NCI-H146 (cell line): ENCODE measurements at regions not wholly inside any gene's neighbourhood (a gene's known extent, or its start where the extent isn't known, plus 50 kb on each side); places are given as distances from the start of the nearest gene placed in this dataset.

Source experiments
- DNase-seq: peaks from one replicate; lab custom pipeline; 2025; lab: John Stamatoyannopoulos, UW

DNA sequence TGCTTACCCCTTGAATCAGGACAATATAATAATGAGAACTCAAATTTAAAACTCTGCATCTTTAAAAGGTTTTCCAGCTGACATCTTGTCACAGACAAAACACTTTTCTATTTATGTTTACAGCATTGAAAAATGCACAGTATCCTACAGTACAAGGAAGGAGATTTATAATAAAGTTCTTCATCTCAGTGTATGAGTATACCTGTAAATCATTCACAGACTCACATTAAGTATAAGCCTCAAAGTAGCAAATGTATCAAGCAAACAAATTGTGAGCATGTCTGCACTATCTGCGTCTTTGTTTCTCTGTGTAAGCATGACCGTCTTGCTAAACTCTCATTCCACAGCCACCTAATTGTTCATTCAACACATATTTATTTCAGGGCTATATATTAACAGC, 52.8 kb downstream of the PPP1R2C start:
- DNase-seq: no peak

GRCh38 chrX:42720209-42720608, 57.8 kb downstream of the PPP1R2C start:
- no peak for DNase-seq

GRCh38 chrX:42715701-42716262, 62.2 kb downstream of the PPP1R2C start:
- no peak for DNase-seq

DNA sequence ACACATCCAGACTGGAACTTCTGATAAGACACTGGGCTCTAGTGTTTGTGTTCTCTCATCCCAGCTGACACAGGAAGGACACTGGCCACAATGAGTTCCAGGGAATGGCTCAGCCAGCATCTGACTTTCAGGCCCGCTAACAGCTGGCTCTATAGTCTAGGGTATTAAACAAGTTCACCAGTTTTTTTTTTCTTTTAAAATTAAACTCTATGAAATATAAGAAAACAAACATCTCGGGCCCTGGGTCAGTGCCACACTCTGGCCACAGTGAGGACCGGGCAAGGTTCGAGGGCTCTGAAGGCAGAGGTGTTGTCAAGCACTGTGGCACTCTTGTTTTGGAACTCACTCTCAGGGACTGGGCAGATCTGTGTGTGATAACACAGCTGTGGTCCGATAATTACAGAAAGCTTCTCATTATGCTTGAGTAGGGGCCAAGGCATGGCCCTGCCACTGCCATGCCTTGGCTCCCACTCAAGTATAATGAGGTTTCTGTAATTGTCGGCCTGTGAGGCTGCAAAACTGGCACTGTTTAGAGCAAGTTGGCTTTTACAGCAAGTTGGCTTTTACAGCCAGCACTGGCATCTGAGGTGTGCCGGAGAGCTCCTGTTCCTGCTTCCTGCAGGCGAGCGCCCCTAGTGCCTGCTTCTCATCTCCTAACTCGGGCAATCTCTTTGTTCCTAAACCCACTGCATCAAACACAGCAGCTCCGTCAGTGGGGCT, 62.8 kb downstream of the PPP1R2C start:
- DNase-seq: peak; percentile 19

- DNase-seq: no peak
Observed at GRCh38 chrX:42710452-42710851, 67.5 kb downstream of the PPP1R2C start.

DNA sequence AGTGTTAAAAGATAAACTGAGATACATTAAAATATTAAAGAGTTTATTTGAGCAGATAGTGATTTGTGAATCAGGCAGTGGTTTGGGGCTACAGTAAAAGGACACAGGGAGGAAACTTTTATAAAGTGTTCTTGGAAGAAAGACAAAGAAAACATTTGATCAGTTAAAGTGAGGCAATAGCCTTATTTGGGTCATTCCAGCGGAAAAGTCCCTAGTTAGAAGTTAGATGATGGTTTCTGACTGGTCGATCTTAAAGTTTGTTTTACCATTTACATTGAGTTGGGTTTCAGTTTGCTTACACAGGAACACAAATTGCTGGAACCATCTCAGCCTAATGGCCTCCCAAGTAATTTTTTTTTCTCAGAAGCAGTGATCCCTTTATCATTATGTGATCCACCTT, 69.7 kb downstream of the PPP1R2C start:
- no peak for DNase-seq

- DNase-seq: no peak
Observed at GRCh38 chrX:42707742-42708141, 70.2 kb downstream of the PPP1R2C start.

DNA sequence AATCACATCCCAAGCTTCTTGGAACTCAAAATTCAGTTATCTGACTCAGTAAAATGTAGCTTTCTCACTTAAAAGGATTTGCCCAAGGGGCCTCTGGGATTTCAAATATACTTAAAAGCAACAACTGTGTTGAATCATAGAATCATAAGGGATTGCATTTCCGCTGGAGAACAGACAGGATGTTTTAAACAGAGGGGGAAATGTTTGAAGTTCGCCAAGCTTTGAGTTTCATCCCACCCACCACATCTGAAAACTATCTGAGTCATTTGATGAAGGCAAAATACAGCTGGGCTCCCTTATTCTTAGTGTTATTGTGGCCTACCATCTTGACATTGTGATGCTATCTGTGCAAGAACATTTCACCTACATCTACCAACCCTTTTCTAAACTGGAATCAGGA, 73.5 kb downstream of the PPP1R2C start:
- no peak for DNase-seq

DNA sequence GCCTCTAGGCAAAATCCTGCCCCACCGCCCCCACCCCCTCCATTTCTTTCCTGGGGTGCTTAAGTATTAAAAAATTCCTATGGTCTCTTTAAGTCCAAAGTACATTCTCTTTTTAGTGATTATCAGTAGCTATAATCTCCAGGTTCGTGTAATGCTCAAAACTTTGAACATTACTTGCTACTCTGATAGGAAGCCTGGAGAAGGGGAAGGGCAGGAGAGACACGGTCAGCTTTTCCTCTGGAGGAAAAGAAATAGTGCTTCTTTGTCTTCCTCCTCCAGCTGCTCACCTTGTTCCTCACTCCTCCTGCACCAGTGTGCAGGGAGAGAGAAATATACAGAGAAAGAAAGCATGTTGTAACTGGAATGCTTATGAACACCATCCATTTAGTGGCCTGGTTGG, 80.4 kb downstream of the PPP1R2C start:
- DNase-seq: no peak

DNA sequence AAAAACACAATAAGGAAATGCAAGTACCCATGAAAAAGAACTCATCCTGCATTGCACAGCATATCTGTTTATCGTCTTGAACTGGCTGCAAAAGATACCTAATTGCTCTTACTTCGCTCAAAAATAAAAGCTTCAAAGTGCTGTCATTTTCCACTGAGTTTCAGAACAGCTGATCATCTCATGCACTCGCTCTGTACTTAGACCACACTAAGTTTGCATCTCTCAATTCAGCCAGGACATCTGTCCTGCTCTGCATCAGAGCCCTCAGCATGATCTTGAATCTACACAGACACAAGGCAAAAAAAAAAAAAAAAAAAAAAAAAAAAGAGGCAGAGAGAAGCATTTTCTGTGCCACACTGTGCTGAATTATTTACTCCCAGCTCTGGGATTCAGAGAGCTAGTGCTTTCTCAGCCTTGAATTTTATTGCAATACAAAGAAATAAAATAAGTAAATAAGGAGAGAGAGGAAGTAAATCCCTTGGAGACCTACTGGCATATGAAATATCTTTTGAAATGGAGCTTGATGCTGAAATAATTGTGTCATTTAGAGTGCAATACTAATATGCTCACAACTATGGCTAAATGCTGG, 81.3 kb downstream of the PPP1R2C start:
- no peak for DNase-seq

DNA sequence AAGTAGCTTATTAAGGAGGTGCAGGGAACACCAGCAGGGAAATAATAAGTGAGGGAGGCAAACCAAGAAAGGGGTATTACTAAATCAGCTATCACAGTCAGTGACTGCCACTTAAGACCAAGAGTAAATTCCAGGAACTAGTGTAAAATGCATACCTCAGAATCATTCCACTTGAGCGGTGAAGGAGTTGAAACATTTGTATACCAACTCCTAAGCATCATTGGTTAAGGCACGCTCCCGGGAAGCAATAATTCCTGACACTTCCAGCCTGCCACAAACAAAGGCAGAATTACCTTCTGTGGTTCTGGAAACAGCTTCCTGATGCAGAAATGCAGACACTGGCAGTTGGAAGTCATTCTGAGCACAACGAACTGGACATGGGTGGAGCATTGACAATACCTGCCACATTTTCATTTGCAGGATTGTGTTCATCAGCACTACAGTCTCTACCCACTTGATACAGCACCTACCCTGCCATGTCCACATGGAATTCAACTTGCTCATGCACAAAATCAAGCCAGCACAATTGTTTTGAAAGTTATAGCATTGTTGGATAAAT, 82.1 kb downstream of the PPP1R2C start:
- DNase-seq: no peak

GRCh38 chrX:42694260-42694815, 83.6 kb downstream of the PPP1R2C start:
- no peak for DNase-seq

DNA sequence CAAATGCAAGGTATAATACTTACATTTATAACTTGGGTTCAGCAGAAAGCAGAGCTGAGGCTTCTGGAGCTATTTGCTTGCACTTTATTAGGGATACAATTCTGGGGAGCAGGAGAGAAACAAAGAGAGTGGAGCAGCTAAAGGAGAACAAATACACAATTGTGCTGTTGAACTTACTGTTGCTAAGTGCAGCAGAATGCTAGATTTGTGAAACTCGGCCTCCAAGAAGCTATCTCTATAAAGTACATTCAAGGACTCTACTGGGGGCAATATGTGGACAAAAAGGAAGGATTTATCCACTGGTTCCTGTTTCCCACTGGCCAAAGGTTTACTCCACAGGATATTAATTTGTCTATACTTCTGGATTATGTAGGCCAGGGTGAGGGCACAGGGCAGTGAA, 86.8 kb downstream of the PPP1R2C start:
- no peak for DNase-seq

DNA sequence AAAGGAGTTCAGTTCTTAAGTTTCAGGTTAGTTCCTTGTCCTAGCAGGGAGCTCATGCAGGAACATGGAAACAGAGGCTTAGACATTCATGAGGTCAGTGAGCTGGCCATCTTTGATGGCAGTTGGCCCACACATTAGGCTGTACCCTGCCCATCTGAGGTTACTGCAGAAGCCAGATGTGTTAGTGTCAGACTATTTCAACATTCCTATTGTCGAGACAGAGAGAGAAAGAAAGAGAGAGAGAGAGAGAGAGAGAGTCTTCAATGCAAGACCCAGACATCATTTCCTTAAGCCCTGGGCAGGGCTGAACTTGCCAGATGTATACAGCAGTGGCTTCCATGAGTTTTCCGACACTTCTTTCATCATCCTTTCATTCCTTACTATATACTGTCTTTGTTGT, 91.3 kb downstream of the PPP1R2C start:
- no peak for DNase-seq

DNA sequence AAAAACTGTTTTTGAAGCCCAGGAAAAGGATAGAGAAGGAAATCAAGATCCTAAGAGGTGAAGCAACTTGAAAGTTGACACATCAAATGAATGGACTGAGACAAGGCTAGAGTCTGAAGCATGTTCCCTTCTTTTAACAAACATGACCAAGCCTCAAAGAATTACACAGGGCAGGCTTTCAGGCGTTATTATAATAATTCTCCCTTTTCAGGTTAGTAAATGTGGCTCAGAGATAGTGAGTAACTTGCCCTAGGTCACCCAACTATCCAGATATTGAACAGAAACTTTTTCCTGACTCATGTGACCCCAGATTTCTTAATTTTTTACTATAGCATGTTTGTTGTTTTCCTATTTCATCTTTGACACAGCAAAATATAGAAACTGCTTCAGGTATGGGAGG, 91.7 kb downstream of the PPP1R2C start:
- no peak for DNase-seq

DNA sequence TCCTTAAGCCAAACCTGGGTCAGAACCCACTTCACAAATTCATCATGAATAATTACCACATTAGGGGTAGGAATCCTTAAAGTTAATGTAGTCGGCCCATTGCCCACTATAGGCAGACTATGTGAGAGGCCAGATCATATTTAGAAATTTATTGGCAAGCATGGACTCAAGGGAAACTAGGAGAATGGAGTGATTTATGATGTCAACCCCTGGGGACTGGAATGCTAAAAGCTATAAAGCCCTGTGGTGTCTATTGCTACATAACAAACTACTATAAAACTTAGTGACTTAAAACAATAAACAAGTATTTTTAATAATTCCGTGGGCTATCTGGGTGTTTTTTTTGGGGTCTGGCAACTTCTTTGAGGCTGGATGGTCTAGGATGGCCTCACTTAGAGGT, 93.9 kb downstream of the PPP1R2C start:
- DNase-seq: no peak

GRCh38 chrX:42680666-42681065, 97.3 kb downstream of the PPP1R2C start:
- DNase-seq: no peak

- peak; percentile 9 for DNase-seq
Observed at GRCh38 chrX:42678133-42678532, 99.8 kb downstream of the PPP1R2C start.

DNA sequence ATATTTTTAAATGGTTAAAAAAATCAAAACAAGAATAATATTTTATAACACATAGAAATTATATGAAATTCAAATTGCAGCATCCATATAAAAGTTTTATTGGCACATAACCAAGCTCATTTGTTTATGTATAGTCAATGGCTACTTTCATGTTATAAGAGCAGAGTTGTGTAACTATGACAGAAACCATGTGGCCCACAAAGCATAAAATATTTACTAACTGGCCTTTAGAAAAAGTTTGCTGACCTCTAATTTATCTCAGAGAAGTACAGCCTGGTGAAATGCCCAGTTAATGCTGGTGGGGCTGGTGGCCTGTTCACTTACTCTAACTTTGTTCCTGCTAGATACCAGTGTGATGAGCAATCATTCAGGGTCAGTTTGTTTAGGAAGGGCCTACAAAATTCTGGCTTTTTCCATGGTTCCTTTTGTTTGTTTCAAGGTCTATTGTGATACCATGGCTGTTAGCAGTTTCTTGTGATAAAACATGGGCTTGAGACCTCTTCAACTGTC, 104.6 kb downstream of the PPP1R2C start:
- DNase-seq: no peak

DNA sequence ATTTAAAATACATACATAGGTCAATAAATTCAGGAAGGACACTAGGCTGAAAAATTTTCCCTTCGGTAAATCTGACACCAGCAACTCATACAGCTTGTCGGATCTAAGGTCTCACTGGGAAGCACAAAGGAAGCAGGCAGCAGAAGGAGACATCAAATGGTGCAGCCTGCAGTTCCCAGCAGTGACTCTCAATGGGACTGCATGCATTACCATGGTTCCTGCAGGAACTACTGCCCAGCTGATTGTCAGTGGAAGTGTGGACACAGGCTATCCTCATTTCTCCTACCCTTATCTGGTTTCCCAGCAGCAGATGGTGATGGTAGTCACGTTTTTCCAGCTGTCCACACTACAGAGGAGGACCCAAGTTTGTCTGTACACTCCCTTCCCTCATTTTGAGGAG, 113.3 kb downstream of the PPP1R2C start:
- no peak for DNase-seq

DNA sequence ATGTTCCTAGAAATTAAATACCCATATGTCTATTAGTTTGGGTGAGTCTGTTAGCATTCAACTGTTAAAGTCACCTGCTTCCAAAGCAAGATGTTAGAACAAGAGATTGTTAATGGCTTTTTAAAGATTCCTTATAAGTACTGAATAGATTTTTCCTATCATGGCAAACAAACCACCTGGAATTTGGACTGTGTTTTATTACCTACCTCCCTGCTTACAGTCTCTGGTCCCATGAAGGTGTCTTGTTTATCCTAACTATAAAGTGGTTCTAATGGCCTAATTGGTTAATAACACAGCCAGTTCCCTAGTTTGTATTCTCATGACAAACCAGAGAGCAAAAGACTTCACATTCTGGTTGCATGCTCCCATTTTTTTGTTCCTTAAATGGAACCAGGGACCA, 149.5 kb downstream of the PPP1R2C start:
- DNase-seq: no peak

DNA sequence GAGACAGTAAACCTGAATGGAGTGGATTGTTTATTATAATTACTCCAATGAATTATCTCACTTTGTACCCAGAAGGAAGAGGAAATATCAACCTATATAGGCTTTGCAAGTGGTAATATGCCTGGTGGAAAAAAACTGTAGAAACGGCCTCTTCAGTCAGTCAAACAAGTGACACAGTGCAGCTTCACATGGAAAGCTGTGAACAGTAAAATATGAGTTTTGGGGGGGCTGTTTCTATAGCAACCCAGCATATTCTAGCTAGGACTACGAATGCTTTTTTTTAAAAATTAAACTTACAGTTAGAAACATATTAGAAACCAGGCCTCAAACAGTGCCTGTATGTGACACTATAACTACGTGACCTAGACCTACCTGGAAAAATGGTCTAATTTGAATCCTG, 150.1 kb downstream of the PPP1R2C start:
- DNase-seq: no peak

GRCh38 chrX:42624524-42624923, 153.4 kb downstream of the PPP1R2C start:
- no peak for DNase-seq
